ENCODE measurements at regions not wholly inside any gene's neighbourhood (a gene's known extent, or its start where the extent isn't known, plus 50 kb on each side); places are given as distances from the start of the nearest gene placed in this dataset.

GRCh38 chr9:95643619-95644018 is 126.8 kb upstream of the PTCH1 start:
- TF ChIP-seq, protein P1, sequence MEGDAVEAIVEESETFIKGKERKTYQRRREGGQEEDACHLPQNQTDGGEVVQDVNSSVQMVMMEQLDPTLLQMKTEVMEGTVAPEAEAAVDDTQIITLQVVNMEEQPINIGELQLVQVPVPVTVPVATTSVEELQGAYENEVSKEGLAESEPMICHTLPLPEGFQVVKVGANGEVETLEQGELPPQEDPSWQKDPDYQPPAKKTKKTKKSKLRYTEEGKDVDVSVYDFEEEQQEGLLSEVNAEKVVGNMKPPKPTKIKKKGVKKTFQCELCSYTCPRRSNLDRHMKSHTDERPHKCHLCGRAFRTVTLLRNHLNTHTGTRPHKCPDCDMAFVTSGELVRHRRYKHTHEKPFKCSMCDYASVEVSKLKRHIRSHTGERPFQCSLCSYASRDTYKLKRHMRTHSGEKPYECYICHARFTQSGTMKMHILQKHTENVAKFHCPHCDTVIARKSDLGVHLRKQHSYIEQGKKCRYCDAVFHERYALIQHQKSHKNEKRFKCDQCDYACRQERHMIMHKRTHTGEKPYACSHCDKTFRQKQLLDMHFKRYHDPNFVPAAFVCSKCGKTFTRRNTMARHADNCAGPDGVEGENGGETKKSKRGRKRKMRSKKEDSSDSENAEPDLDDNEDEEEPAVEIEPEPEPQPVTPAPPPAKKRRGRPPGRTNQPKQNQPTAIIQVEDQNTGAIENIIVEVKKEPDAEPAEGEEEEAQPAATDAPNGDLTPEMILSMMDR (IDR thresholded peaks at IDR 0.05 in 4 of 5, conservative IDR thresholded peaks at IDR 0.05 in 1 of 5): no peak
- TF ChIP-seq POLR2A (IDR thresholded peaks at IDR 0.05): no peak

Data from gastrocnemius medialis (tissue), 4 donors.